HCT116 (cell line): ENCODE measurements at regions not wholly inside any gene's neighbourhood (a gene's known extent, or its start where the extent isn't known, plus 50 kb on each side); places are given as distances from the start of the nearest gene placed in this dataset.

Experiments used
- ATAC-seq: fragments of 200-7000 bp; cut with Tn5 transposase; 2 replicates; pipeline ENCODE4 v1.9.1; 2020; ENCODE audit warnings: mild to moderate bottlenecking, moderate library complexity
- BruUV-seq: library from RNA; stranded (reverse); fragments of 400-500 nt; replicated peaks from 2 replicates; lab custom pipeline; 2021; lab: Mats Ljungman, UMichigan
- CTCF ChIA-PET: fragments of 300-600 bp; sonication (Branson Sonifier 250); formaldehyde crosslinking; loops from one replicate; lab custom pipeline; 2021; ENCODE audit warnings: antibody characterized with exemption; lab: Charles Lee
- POLR2A ChIA-PET: fragments of 300-600, 350-600 bp; sonication (Branson Sonifier 250); formaldehyde crosslinking; loops from one replicate; lab custom pipeline; 2021; ENCODE audit warnings: antibody characterized with exemption; lab: Charles Lee
- RAD21 ChIA-PET, 2 experiments: fragments of 300-600 bp; sonication (Branson Sonifier 250); formaldehyde crosslinking; loops; one replicate each; lab custom pipeline; 2023; ENCODE audit warnings: low total read pairs in 2 of 2; ENCODE audit not compliant: uncharacterized antibody in 2 of 2, unreplicated experiment in 2 of 2, low non-redundant PET in 1 of 2; lab: Charles Lee
- DNase-seq: peaks from one replicate; pipeline ENCODE4 v3.0.0-alpha.2; 2010; ENCODE audit warnings: low read depth, low spot score
- H2AFZ ChIP-seq: fragments of 200-600 bp; shearing (Covaris generic), sonication (generic); 2 replicates; pipeline ENCODE4 v1.6.1; 2017; ENCODE audit warnings: low read depth, mixed run types, mixed read lengths, antibody characterized with exemption, low read length; ENCODE audit not compliant: poor library complexity, severe bottlenecking
- H3K27ac ChIP-seq: 2 replicates; pipeline ENCODE4 v1.5.1; 2012; ENCODE audit warnings: low read depth, low read length
- H3K27me3 ChIP-seq: fragments of 200-600 bp; sonication (generic); 2 replicates; pipeline ENCODE4 v1.6.1; 2016; ENCODE audit warnings: mixed run types, low read length, mixed read lengths; ENCODE audit not compliant: insufficient read depth
- H3K36me3 ChIP-seq, 2 experiments: fragments of 200-500 bp in 1 of 2; fragments of 200-600 bp in 1 of 2; sonication (Bioruptor generic) in 1 of 2; sonication (generic) in 1 of 2; 2 replicates each; pipeline versions ENCODE4 v1.5.1 to v1.6.1; 2014 to 2016; ENCODE audit warnings: low read length in 2 of 2, inconsistent platforms in 1 of 2, mixed read lengths in 1 of 2, mixed run types in 1 of 2; ENCODE audit not compliant: insufficient read depth in 2 of 2, control insufficient read depth in 1 of 2
- H3K4me1 ChIP-seq, 2 experiments: fragments of 200-600 bp in 1 of 2; sonication (generic) in 1 of 2; 2 replicates each; pipeline versions ENCODE4 v1.5.1 to v1.6.1; 2012 to 2017; ENCODE audit warnings: low read length in 2 of 2, inconsistent platforms in 1 of 2, mild to moderate bottlenecking in 1 of 2, mixed read lengths in 1 of 2, mixed run types in 1 of 2, moderate library complexity in 1 of 2; ENCODE audit not compliant: insufficient read depth in 2 of 2, control insufficient read depth in 1 of 2
- H3K4me2 ChIP-seq: fragments of 200-600 bp; sonication (generic); 2 replicates; pipeline ENCODE4 v1.6.1; 2017; ENCODE audit warnings: mixed run types, low read length, mixed read lengths
- H3K4me3 ChIP-seq, 2 experiments: fragments of 200-600 bp in 1 of 2; sonication (generic) in 1 of 2; replicated peaks in 1 of 2; 2 replicates each; pipeline ENCODE4 v1.5.1; 2011 to 2016; ENCODE audit warnings: low read length in 2 of 2, control low read depth in 1 of 2, low read depth in 1 of 2, mild to moderate bottlenecking in 1 of 2, mixed read lengths in 1 of 2, mixed run types in 1 of 2
- H3K79me2 ChIP-seq: fragments of 200-600 bp; sonication (generic); 2 replicates; pipeline ENCODE4 v1.6.1; 2017; ENCODE audit warnings: mild to moderate bottlenecking, mixed run types, low read length, moderate library complexity, mixed read lengths; ENCODE audit not compliant: insufficient read depth
- H3K9ac ChIP-seq: fragments of 200-600 bp; sonication (generic); 2 replicates; pipeline ENCODE4 v1.6.1; 2016; ENCODE audit warnings: low read length, mixed read lengths
- H3K9me2 ChIP-seq: fragments of 200-600 bp; sonication (generic), shearing (Covaris generic); 2 replicates; pipeline ENCODE4 v1.6.1; 2017; ENCODE audit warnings: mixed run types, mild to moderate bottlenecking, moderate library complexity; ENCODE audit not compliant: insufficient read depth
- H3K9me3 ChIP-seq, 2 experiments: fragments of 200-500 bp in 1 of 2; fragments of 200-600 bp in 1 of 2; sonication (Bioruptor generic) in 1 of 2; sonication (generic) in 1 of 2; 2 replicates each; pipeline ENCODE4 v1.6.1; 2014 to 2017; ENCODE audit warnings: low read length in 2 of 2, mixed read lengths in 2 of 2, inconsistent platforms in 1 of 2, low read depth in 1 of 2, mild to moderate bottlenecking in 1 of 2, mixed run types in 1 of 2, moderate library complexity in 1 of 2; ENCODE audit not compliant: control insufficient read depth in 1 of 2, insufficient read depth in 1 of 2
- H4K20me1 ChIP-seq: fragments of 200-600 bp; sonication (generic), shearing (Covaris generic); 2 replicates; pipeline ENCODE4 v1.6.1; 2017; ENCODE audit warnings: mixed run types, mild to moderate bottlenecking, moderate library complexity; ENCODE audit not compliant: insufficient read depth
- CTCF ChIP-seq, 3 experiments: fragments of 200-600 bp in 1 of 3; sonication (generic) in 1 of 3; IDR thresholded peaks in 2 of 3; conservative IDR thresholded peaks in 1 of 3; 2 replicates each; pipeline ENCODE4 v1.5.1; 2012 to 2017; ENCODE audit warnings: low read depth in 2 of 3, low read length in 2 of 3, antibody characterized with exemption in 1 of 3, borderline replicate concordance in 1 of 3, control low read depth in 1 of 3, mild to moderate bottlenecking in 1 of 3, mixed read lengths in 1 of 3, mixed run types in 1 of 3, moderate library complexity in 1 of 3; ENCODE audit not compliant: insufficient read depth in 1 of 3
- EGR1 ChIP-seq: IDR thresholded peaks from 2 replicates; pipeline ENCODE4 v1.6.1; 2012; ENCODE audit warnings: low read depth
- ELF1 ChIP-seq: IDR thresholded peaks from 2 replicates; pipeline ENCODE4 v1.6.1; 2012; ENCODE audit warnings: low read depth, borderline replicate concordance
- FOSL1 ChIP-seq: IDR thresholded peaks from 2 replicates; pipeline ENCODE4 v1.6.1; 2012; ENCODE audit warnings: low read depth
- JUND ChIP-seq: IDR thresholded peaks from 2 replicates; pipeline ENCODE4 v1.6.1; 2012
- SIN3A ChIP-seq: IDR thresholded peaks from 2 replicates; pipeline ENCODE4 v1.6.1; 2012; ENCODE audit warnings: low read depth
- SRF ChIP-seq: IDR thresholded peaks from 2 replicates; pipeline ENCODE4 v1.6.1; 2012; ENCODE audit warnings: low read depth
- TCF7L2 ChIP-seq: IDR thresholded peaks from 2 replicates; pipeline ENCODE4 v1.7.0; 2011; ENCODE audit warnings: borderline replicate concordance, inconsistent platforms; ENCODE audit not compliant: insufficient read depth, insufficient read length; ENCODE audit errors: extremely low read depth
- ZNF274 ChIP-seq: fragments of 200-500 bp; sonication (Bioruptor generic); IDR thresholded peaks from 2 replicates; pipeline ENCODE4 v1.6.1; 2014; ENCODE audit warnings: mild to moderate bottlenecking, low read depth, low read length, inconsistent platforms
- intact Hi-C: fragments of 100-400 bp; cut with micrococcal nuclease; formaldehyde crosslinking; loops from 2 replicates; pipeline ENCODE4 v1.10.0; 2022
- TF ChIP-seq, protein P1 (sequence below): IDR thresholded peaks from 2 replicates; pipeline ENCODE4 v1.6.1; 2012; ENCODE audit warnings: low read depth

GRCh38 chr2:83240611-83241010, 1218.5 kb downstream of the SUCLG1 start:
- Histone ChIP-seq H3K27me3 (no peaks in the 10 kb centered on the region), H3K9me3 (no peaks in the 10 kb centered on the region), H3K4me3 (no peak overlapping the region), H3K79me2 (no peaks in the 10 kb centered on the region), H3K9ac (no peak overlapping the region), H3K4me1 (no peaks in the 10 kb centered on the region), H3K27ac (no peak overlapping the region), H3K36me3 (no peaks in the 10 kb centered on the region), H3K9me2 (no peaks in the 10 kb centered on the region), H3K4me2 (no peak overlapping the region), H4K20me1 (no peaks in the 10 kb centered on the region), H2AFZ (no peak overlapping the region)
- POLR2A ChIA-PET: no interaction called here
- intact Hi-C loops: no loop called here
- no TSS peak for BruUV-seq
- CTCF ChIA-PET: no interaction called here
- no peak for DNase-seq
- ATAC-seq: no peak
- RAD21 ChIA-PET: no interaction called here
- TF ChIP-seq EGR1 (no peak), TCF7L2 (no peak), ZNF274 (no peak), CTCF (IDR thresholded peaks at IDR 0.05 in 2 of 3, conservative IDR thresholded peaks at IDR 0.05 in 1 of 3; ENCODE audit: borderline replicate concordance in 1 of 3, insufficient read depth in 1 of 3, low read depth in 2 of 3, low read length in 2 of 3) (no peak), ELF1 (no peak), JUND (no peak), SIN3A (no peak), FOSL1 (no peak), SRF (no peak)
- TF ChIP-seq, protein P1, sequence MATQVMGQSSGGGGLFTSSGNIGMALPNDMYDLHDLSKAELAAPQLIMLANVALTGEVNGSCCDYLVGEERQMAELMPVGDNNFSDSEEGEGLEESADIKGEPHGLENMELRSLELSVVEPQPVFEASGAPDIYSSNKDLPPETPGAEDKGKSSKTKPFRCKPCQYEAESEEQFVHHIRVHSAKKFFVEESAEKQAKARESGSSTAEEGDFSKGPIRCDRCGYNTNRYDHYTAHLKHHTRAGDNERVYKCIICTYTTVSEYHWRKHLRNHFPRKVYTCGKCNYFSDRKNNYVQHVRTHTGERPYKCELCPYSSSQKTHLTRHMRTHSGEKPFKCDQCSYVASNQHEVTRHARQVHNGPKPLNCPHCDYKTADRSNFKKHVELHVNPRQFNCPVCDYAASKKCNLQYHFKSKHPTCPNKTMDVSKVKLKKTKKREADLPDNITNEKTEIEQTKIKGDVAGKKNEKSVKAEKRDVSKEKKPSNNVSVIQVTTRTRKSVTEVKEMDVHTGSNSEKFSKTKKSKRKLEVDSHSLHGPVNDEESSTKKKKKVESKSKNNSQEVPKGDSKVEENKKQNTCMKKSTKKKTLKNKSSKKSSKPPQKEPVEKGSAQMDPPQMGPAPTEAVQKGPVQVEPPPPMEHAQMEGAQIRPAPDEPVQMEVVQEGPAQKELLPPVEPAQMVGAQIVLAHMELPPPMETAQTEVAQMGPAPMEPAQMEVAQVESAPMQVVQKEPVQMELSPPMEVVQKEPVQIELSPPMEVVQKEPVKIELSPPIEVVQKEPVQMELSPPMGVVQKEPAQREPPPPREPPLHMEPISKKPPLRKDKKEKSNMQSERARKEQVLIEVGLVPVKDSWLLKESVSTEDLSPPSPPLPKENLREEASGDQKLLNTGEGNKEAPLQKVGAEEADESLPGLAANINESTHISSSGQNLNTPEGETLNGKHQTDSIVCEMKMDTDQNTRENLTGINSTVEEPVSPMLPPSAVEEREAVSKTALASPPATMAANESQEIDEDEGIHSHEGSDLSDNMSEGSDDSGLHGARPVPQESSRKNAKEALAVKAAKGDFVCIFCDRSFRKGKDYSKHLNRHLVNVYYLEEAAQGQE: no peak
